RWPE1 (cell line): ENCODE measurements at regions not wholly inside any gene's neighbourhood (a gene's known extent, or its start where the extent isn't known, plus 50 kb on each side); places are given as distances from the start of the nearest gene placed in this dataset.

Experiments
- CTCF ChIA-PET: fragments of 350-600 bp; sonication (Branson Sonifier 250); formaldehyde crosslinking; extraction: SDS; loops from one replicate; lab custom pipeline; 2021; lab: Yijun Ruan, JAX
- POLR2A ChIA-PET: fragments of 400-600 bp; formaldehyde crosslinking; extraction: SDS; loops from one replicate; lab custom pipeline; 2020; ENCODE audit warnings: antibody characterized with exemption; ENCODE audit not compliant: low non-redundant PET; lab: Yijun Ruan, JAX
- DNase-seq: peaks from one replicate; pipeline ENCODE4 v3.0.0; 2012; ENCODE audit warnings: low spot score
- H3K27ac ChIP-seq: fragments of 450-650 bp; 2 replicates; pipeline ENCODE4 v1.5.1; 2017
- CTCF ChIP-seq: fragments of 450-650 bp; conservative IDR thresholded peaks from 2 replicates; pipeline ENCODE4 v1.5.1; 2017; ENCODE audit warnings: low read depth, mild to moderate bottlenecking

- CTCF ChIA-PET = interaction anchor here (0.6 kb wide), 1 partner anchor 149 kb away, joined by 3 read pairs; no protein-coding TSS in a partner anchor
- POLR2A ChIA-PET = no interaction called here
- H3K27ac ChIP-seq = no peak overlapping the region
- DNase-seq = no peak
- TF ChIP-seq CTCF = no peak
Observed at GRCh38 chr22:49197505-49197904, 630.2 kb downstream of the BRD1 start.

GRCh38 chr22:49196046-49196511 lies 631.6 kb downstream of the BRD1 start:
- H3K27ac ChIP-seq = no peak overlapping the region
- ChIA-PET POLR2A (no interaction called here), CTCF (no interaction called here)
- DNase-seq = no peak
- no peak for TF ChIP-seq CTCF

GRCh38 chr22:49195636-49196035 lies 632.0 kb downstream of the BRD1 start:
- DNase-seq = no peak
- H3K27ac ChIP-seq = no peak overlapping the region
- ChIA-PET CTCF (no interaction called here), POLR2A (no interaction called here)
- TF ChIP-seq CTCF = no peak

- no peak for TF ChIP-seq CTCF
- ChIA-PET CTCF (no interaction called here), POLR2A (no interaction called here)
- DNase-seq = no peak
- H3K27ac ChIP-seq = no peak overlapping the region
Observed at GRCh38 chr22:49193901-49194465, 633.7 kb downstream of the BRD1 start.

GRCh38 chr22:49193348-49193747 lies 634.3 kb downstream of the BRD1 start:
- ChIA-PET POLR2A (no interaction called here), CTCF (no interaction called here)
- no peak overlapping the region for H3K27ac ChIP-seq
- no peak for DNase-seq
- no peak for TF ChIP-seq CTCF

GRCh38 chr22:49192857-49193250 lies 634.8 kb downstream of the BRD1 start:
- CTCF ChIA-PET = no interaction called here
- no peak for TF ChIP-seq CTCF

More at GRCh38 chr22:49192857-49193250, 634.8 kb downstream of the BRD1 start:
- POLR2A ChIA-PET = no interaction called here
- H3K27ac ChIP-seq = no peak overlapping the region
- no peak for DNase-seq
